GM13977 (cell line): ENCODE measurements at regions not wholly inside any gene's neighbourhood (a gene's known extent, or its start where the extent isn't known, plus 50 kb on each side); places are given as distances from the start of the nearest gene placed in this dataset.

Experiments used
- DNase-seq: peaks from one replicate; pipeline ENCODE4 v3.0.0; 2012; ENCODE audit warnings: low spot score
- in situ Hi-C: fragments of 300-500 bp; cut with MboI; formaldehyde crosslinking; loops from one replicate; pipeline ENCODE4 v1.12.0; 2022; ENCODE audit warnings: low sequenced_read_pairs, low pct_unique_long_range_greater_than_20kb, mixed read lengths, inconsistent platforms; ENCODE audit not compliant: unreplicated experiment
- TF ChIP-seq, protein P1 (sequence below): IDR thresholded peaks from 2 replicates; pipeline ENCODE4 v1.5.1; 2012; ENCODE audit warnings: mild to moderate bottlenecking, control low read depth; ENCODE audit not compliant: insufficient read depth; ENCODE audit errors: extremely low read depth, missing control alignments

DNA sequence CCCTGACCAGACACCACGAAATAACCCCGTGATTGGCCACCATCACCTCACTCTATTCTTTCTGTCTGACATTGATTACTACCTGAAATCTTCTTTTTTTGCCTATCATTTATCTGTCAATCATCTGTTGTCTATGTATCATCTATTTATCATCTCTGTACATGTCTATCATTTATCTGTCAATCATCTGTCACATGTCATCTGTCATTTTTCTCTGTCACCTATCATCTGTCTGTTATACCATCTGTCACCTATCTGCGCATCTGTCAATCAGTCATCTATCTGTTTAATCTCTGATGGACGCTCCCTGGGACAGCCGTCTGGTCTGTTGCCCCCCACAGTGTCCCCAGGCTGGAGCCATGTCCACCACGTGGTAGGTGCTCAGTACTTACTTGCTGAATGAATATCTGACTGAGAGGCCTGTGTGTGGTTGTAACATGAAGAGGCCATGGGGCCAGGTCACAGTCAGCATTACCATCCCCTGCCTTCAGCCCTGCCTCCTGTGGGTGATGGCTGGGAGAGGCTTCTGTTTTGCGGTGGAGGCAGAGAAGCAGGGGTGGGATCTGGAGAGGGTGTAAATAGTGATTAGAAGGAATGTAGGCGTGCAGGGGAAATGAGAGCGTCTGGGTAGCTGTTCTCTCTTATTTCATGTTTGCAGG, 302.7 kb downstream of the QKI start:
- TF ChIP-seq, protein P1, sequence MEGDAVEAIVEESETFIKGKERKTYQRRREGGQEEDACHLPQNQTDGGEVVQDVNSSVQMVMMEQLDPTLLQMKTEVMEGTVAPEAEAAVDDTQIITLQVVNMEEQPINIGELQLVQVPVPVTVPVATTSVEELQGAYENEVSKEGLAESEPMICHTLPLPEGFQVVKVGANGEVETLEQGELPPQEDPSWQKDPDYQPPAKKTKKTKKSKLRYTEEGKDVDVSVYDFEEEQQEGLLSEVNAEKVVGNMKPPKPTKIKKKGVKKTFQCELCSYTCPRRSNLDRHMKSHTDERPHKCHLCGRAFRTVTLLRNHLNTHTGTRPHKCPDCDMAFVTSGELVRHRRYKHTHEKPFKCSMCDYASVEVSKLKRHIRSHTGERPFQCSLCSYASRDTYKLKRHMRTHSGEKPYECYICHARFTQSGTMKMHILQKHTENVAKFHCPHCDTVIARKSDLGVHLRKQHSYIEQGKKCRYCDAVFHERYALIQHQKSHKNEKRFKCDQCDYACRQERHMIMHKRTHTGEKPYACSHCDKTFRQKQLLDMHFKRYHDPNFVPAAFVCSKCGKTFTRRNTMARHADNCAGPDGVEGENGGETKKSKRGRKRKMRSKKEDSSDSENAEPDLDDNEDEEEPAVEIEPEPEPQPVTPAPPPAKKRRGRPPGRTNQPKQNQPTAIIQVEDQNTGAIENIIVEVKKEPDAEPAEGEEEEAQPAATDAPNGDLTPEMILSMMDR, result no peak
- in situ Hi-C loops, result loop anchor here (25.0 kb wide), 1 partner anchor 255 kb away; no protein-coding TSS in a partner anchor
- DNase-seq, result no peak

DNA sequence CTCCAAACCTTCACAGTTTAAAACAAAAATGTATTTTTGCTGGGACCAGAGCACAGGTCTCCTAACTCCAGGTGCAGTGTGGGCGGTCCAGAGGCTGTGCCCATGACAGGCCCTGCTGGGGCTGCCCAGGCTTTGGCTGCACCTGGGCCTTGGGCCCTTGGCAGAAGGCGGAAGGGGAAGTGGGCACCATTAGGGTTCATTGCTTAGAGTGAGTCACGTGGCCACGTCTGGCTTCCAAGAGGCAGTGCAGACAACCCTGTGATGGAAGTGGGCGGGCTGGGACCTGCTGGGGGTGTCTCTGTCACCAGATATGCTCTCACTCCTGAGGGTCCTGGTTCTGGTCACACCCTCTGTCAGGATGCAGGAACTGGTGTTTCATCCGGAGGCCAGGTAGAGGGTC, 302.2 kb downstream of the QKI start:
- no peak for DNase-seq
- TF ChIP-seq, protein P1, result no peak
- in situ Hi-C loops, result loop anchor here (25.0 kb wide), 1 partner anchor 254 kb away; no protein-coding TSS in a partner anchor

DNA sequence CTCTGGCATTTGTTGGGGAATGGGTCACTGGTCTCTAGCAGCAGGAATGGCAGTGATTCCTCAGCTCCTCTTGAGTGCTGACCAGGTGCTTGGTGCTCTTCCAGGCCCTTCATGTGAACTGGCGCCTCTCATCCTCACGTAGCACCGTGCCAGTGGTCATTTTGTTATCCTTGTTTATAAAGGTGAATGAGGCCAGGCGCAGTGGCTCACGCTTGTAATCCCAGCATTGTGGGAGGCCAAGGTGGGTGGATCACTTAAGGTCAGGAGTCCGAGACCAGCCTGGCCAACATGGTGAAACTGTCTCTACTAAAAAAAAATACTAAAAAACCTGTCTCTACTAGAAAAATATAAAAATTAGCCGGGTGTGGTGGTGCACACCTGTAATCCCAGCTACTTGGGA, 301.3 kb downstream of the QKI start:
- DNase-seq, result no peak
- TF ChIP-seq, protein P1, result no peak
- in situ Hi-C loops, result loop anchor here (25.0 kb wide), 1 partner anchor 254 kb away; no protein-coding TSS in a partner anchor

DNA sequence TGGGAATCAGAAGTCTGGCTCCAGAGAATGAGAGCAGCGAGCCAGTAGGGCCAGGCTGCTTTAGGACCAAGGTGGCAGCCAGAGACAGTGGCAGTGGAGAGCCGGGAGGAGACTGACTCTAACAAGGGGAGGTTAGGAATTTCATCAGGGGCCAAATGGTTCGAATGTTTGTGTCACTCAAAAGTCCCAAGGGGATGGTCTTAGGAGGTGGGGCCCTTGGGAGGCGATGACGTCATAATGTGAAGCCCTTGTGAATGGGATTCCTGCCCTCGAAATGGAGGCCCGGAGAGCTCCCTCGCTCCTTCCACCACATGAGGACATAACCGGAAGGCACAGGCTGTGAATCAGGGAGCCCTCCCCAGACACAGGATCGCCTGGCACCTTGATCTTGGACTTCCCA, 299.7 kb downstream of the QKI start:
- DNase-seq, result no peak
- in situ Hi-C loops, result loop anchor here (25.0 kb wide), 1 partner anchor 252 kb away; no protein-coding TSS in a partner anchor
- TF ChIP-seq, protein P1, result no peak

DNA sequence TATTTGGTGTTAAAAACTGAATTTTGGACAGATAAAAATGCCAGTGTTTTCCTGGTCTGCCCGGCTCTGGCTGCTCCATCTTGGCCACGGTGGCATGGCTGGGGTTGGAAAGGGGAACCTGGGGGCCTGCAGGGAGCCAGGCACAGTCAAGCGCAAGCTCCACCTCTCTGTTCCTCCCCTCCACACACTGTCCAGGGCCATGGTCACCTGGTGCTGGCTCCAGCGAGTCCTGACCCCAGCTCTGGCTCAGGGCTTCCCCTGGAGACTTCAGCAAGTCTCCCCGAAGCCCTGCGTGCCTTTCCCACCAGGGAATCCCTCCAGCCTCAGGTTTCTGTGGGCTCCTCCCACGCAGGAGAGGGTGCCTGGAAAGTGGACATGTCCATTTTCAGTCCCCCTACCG, 298.5 kb downstream of the QKI start:
- in situ Hi-C loops, result loop anchor here (25.0 kb wide), 1 partner anchor 251 kb away; no protein-coding TSS in a partner anchor
- TF ChIP-seq, protein P1, result no peak

DNA sequence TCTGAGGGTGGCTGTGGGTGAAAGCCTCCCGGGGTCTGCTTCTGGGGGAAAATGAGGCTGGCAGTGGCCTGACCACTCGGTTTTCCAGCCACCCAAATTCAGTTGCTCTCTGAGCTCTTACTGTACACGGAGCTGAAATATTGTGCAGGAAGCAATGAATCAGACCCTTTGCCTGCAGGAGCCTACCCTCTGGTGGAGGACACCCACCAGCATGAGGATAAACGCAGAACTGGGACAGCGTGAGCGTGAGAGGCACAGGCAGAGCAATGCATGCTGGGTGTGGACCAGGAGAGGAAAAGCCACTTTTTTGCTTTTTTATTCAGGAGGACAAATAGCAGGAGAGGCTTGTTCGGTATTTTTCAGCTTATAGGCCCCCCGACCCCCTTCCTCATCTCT, 298.0 kb downstream of the QKI start:
- TF ChIP-seq, protein P1, result peak; percentile 6
- in situ Hi-C loops, result loop anchor here (25.0 kb wide), 1 partner anchor 250 kb away; no protein-coding TSS in a partner anchor
- no peak for DNase-seq

More for the DNA sequence above, 298.5 kb downstream of the QKI start:
- no peak for DNase-seq
